Naive thymus-derived CD4-positive, alpha-beta T cell (primary cell): ENCODE measurements at regions not wholly inside any gene's neighbourhood (a gene's known extent, or its start where the extent isn't known, plus 50 kb on each side); places are given as distances from the start of the nearest gene placed in this dataset.
"Not testable (repeated sequence)": the region's sequence is repeated elsewhere in the genome, so short reads cannot be mapped to it uniquely, and the experiment has no call there.

ENCODE experiments used
- ATAC-seq: fragments of 150-1000 bp; cut with Tn5 transposase; 2 replicates; pipeline ENCODE4 v1.10.0; 2021; ENCODE audit warnings: mild to moderate bottlenecking, moderate library complexity
- CTCF ChIA-PET: fragments of 350-600 bp; sonication (Branson Sonifier 250); formaldehyde crosslinking; loops from one replicate; lab custom pipeline; 2021; ENCODE audit warnings: antibody characterized with exemption; lab: Charles Lee
- POLR2A ChIA-PET: fragments of 350-600 bp; sonication (Branson Sonifier 250); formaldehyde crosslinking; loops from one replicate; lab custom pipeline; 2021; ENCODE audit warnings: antibody characterized with exemption, inconsistent platforms; lab: Charles Lee
- DNase-seq, 9 donors: peaks; one replicate each; pipeline versions ENCODE4 v3.0.0 to v3.0.0-alpha.2; 2020 to 2022; ENCODE audit warnings: mixed read lengths in 1 of 9
- H3K27ac ChIP-seq: one replicate; pipeline ENCODE4 v1.7.0; 2013; ENCODE audit warnings: mild to moderate bottlenecking, low read depth, low read length, moderate library complexity
- H3K27me3 ChIP-seq, 2 donors: one replicate each; pipeline ENCODE4 v1.7.0; 2013; ENCODE audit warnings: low read length in 2 of 2, mild to moderate bottlenecking in 2 of 2, moderate library complexity in 2 of 2; ENCODE audit not compliant: control insufficient read depth in 2 of 2, insufficient read depth in 2 of 2
- H3K36me3 ChIP-seq, 3 experiments: 1 replicate in 2 of 3; 2 replicates in 1 of 3; pipeline ENCODE4 v1.7.0; 2013; ENCODE audit warnings: low read length in 3 of 3, mild to moderate bottlenecking in 3 of 3, moderate library complexity in 1 of 3; ENCODE audit not compliant: insufficient read depth in 3 of 3, control insufficient read depth in 2 of 3
- H3K4me1 ChIP-seq, 2 donors: one replicate each; pipeline ENCODE4 v1.7.0; 2013; ENCODE audit warnings: low read length in 2 of 2, mild to moderate bottlenecking in 2 of 2, moderate library complexity in 1 of 2; ENCODE audit not compliant: control insufficient read depth in 2 of 2, insufficient read depth in 2 of 2
- H3K4me3 ChIP-seq: 2 replicates; pipeline ENCODE4 v1.7.0; 2013; ENCODE audit warnings: mild to moderate bottlenecking, low read length
- H3K9me3 ChIP-seq, 3 experiments: 1 replicate in 2 of 3; 2 replicates in 1 of 3; pipeline ENCODE4 v1.7.0; 2013; ENCODE audit warnings: low read length in 3 of 3; ENCODE audit not compliant: control insufficient read depth in 2 of 3
- H3K27ac Mint-ChIP-seq, 9 donors: one replicate each; pipeline ENCODE4 v1.8.0; 2020 to 2022; ENCODE audit warnings: mixed read lengths in 9 of 9, mild to moderate bottlenecking in 8 of 9, moderate library complexity in 5 of 9, inconsistent platforms in 2 of 9
- H3K27me3 Mint-ChIP-seq, 5 donors: one replicate each; pipeline ENCODE4 v1.8.0; 2021 to 2022; ENCODE audit warnings: mixed read lengths in 5 of 5, mild to moderate bottlenecking in 1 of 5
- H3K36me3 Mint-ChIP-seq, 5 donors: one replicate each; pipeline ENCODE4 v1.8.0; 2020 to 2022; ENCODE audit warnings: mixed read lengths in 5 of 5, mild to moderate bottlenecking in 3 of 5, inconsistent platforms in 1 of 5
- H3K4me1 Mint-ChIP-seq, 7 donors: one replicate each; pipeline ENCODE4 v1.8.0; 2020 to 2022; ENCODE audit warnings: mixed read lengths in 7 of 7, mild to moderate bottlenecking in 3 of 7, inconsistent platforms in 1 of 7
- H3K4me3 Mint-ChIP-seq, 10 donors: one replicate each; pipeline ENCODE4 v1.8.0; 2020 to 2022; ENCODE audit warnings: mild to moderate bottlenecking in 10 of 10, mixed read lengths in 10 of 10, moderate library complexity in 6 of 10, inconsistent platforms in 2 of 10
- H3K9me3 Mint-ChIP-seq, 11 donors: one replicate each; pipeline ENCODE4 v1.8.0; 2020 to 2022; ENCODE audit warnings: mixed read lengths in 11 of 11, mild to moderate bottlenecking in 4 of 11, inconsistent platforms in 1 of 11, moderate library complexity in 1 of 11
- intact Hi-C, 2 donors: fragments of 100-400 bp; cut with micrococcal nuclease; formaldehyde crosslinking; loops; one replicate each; pipeline ENCODE4 v1.15.1; 2023

DNA sequence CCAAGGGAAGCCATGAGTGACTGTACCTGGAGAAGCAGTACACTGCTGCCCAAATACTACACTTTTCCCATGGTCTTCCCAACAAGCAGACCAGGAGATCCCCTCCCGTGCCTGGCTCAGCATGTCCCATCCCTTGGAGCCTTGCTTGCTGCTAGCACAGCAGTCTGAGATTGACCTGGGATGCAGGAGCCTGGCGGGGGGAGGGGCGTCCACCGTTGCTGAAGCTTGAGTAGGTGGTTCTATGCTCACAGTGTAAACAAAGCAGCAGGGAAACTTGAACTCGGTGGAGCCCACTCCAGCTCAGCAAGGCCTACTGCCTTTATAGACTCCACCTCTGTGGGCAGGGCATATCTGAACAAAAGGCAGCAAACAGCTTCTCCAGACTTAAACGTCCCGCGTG is 372.0 kb downstream of the TAF11L14 start:
- CTCF ChIA-PET, intact Hi-C loops, H3K36me3 ChIP-seq, ATAC-seq, H3K4me1 ChIP-seq, H3K27ac ChIP-seq, H3K27me3 ChIP-seq, H3K27me3 Mint-ChIP-seq, DNase-seq, H3K4me3 Mint-ChIP-seq, H3K4me1 Mint-ChIP-seq, H3K9me3 ChIP-seq, POLR2A ChIA-PET, H3K36me3 Mint-ChIP-seq, H3K27ac Mint-ChIP-seq, H3K4me3 ChIP-seq: not testable (repeated sequence)
- H3K9me3 Mint-ChIP-seq, result peaks cover 5 to 25% (median 7%) of the 10 kb centered on the region in 11 donors

DNA sequence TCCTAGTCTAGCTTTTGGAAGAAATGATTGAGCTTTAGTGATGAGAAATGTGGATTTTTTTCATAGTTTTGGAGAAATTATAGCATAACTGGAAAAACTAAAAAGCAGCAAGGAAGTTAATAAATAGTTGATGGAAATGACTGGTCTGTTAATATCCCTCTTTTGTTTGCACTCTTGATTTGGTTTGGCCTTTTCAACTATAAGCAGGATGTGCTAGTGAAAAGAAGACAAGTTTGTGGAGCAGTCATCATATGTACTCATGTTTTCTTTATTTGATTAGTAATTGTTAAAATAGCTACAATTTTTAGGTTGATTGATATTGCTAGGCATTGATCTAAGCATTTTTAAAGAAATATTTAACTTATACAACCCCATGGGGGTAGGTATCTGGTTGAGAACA is 374.7 kb downstream of the TAF11L14 start:
- intact Hi-C loops, result no loop called here
- Histone ChIP-seq H3K27me3 (no peaks in the 10 kb centered on the region), H3K9me3 (no peaks in the 10 kb centered on the region), H3K4me1 (no peaks in the 10 kb centered on the region), H3K4me3 (no peak overlapping the region), H3K27ac (no peak overlapping the region), H3K36me3 (no peaks in the 10 kb centered on the region)
- no peak overlapping the region for H3K4me3 Mint-ChIP-seq
- ChIA-PET POLR2A (no interaction called here), CTCF (no interaction called here)
- H3K4me1 Mint-ChIP-seq, result no peaks in the 10 kb centered on the region
- no peaks in the 10 kb centered on the region for H3K36me3 Mint-ChIP-seq
- DNase-seq (no peak), ATAC-seq (no peak)
- no peak overlapping the region for H3K27ac Mint-ChIP-seq
- H3K9me3 Mint-ChIP-seq, result peaks cover 0 to 26% (median 6%) of the 10 kb centered on the region in 11 donors
- H3K27me3 Mint-ChIP-seq, result no peaks in the 10 kb centered on the region

DNA sequence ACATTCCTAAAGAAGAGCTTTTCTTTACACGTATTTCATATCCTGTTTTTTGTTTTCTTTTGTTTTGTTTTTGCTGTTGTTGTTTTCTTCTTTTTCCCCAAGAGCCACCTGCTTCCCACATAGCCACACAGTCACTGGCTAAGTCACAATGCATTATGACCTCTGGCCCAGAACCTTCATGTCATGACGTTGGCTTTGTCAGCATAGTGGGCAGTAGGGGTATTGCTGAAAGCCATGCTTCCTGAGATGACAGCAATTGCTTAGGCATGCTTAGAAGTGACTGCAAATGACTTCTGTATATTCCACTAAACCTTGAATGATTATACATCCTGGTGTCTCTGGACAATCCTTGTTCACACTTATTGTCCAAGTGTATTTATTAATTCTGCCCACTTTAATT is 375.8 kb downstream of the TAF11L14 start:
- CTCF ChIA-PET, result no interaction called here

DNA sequence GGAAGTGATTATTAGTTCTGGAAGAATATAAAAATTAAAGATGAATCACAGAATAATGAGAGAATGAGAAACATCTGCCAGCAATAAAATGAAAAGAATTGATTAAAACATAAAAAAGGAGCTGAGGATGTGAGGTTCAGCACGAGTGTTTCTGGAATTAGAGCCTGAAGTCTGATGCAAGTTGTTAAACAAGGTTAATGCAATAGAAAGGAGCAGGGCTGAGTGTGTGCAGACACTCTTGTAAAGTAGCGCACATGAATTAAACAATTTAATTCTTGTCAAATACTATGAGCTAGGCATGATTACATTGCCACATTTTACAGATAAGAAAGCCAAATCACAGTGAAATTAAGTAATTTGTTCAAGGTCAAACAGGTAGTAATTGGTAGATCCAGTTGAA is 384.2 kb downstream of the TAF11L14 start:
- ChIA-PET POLR2A (no interaction called here), CTCF (no interaction called here)
- Histone ChIP-seq H3K36me3 (no peaks in the 10 kb centered on the region), H3K4me3 (no peak overlapping the region), H3K4me1 (no peaks in the 10 kb centered on the region), H3K9me3 (peaks cover 0 to 7% (median 0%) of the 10 kb centered on the region in 3 experiments), H3K27ac (no peak overlapping the region), H3K27me3 (no peaks in the 10 kb centered on the region)
- H3K27ac Mint-ChIP-seq, result no peak overlapping the region
- intact Hi-C loops, result no loop called here
- H3K4me3 Mint-ChIP-seq, result no peak overlapping the region
- H3K27me3 Mint-ChIP-seq, result no peaks in the 10 kb centered on the region
- ATAC-seq (no peak), DNase-seq (no peak)
- H3K9me3 Mint-ChIP-seq, result peaks cover 2 to 22% (median 8%) of the 10 kb centered on the region in 11 donors
- H3K4me1 Mint-ChIP-seq, result no peaks in the 10 kb centered on the region
- no peaks in the 10 kb centered on the region for H3K36me3 Mint-ChIP-seq

More for the DNA sequence above, 375.8 kb downstream of the TAF11L14 start:
- no peaks in the 10 kb centered on the region for H3K27me3 ChIP-seq
- POLR2A ChIA-PET, result no interaction called here
- H3K27ac ChIP-seq, result no peak overlapping the region
- Mint-ChIP-seq H3K27me3 (no peaks in the 10 kb centered on the region), H3K36me3 (no peaks in the 10 kb centered on the region), H3K4me3 (no peak overlapping the region), H3K9me3 (peaks cover 0 to 23% (median 6%) of the 10 kb centered on the region in 11 donors), H3K27ac (no peak overlapping the region), H3K4me1 (no peaks in the 10 kb centered on the region)
- H3K9me3 ChIP-seq, result no peaks in the 10 kb centered on the region
- DNase-seq (no peak), ATAC-seq (no peak)
- H3K4me1 ChIP-seq, result no peaks in the 10 kb centered on the region
- H3K36me3 ChIP-seq, result no peaks in the 10 kb centered on the region
- intact Hi-C loops, result no loop called here
- H3K4me3 ChIP-seq, result no peak overlapping the region

DNA sequence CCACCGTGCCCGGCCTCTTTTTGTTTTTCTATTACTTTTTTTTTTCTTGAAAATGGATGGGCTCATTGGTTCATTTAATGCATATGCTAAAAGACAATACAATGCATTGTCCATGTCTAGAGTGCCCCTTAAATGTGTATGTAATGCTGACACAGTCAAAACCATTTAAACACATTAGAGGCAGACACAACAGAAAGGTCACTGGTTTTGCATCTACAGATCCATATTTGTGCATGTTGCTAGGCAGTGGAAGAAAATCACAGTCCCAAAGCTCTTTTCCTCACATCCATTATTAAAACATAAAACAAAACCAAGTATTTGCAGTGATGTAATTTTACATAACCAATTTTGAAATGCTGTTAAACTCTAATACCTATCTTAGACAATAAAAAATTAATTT is 389.0 kb downstream of the TAF11L14 start:
- no peak overlapping the region for H3K27ac ChIP-seq
- ChIA-PET POLR2A (no interaction called here), CTCF (interaction anchor here (0.6 kb wide), 1 partner anchor 1476 kb away, joined by 3 read pairs; no protein-coding TSS in a partner anchor)
- H3K9me3 ChIP-seq, result no peaks in the 10 kb centered on the region
- no peaks in the 10 kb centered on the region for H3K27me3 ChIP-seq
- DNase-seq (no peak), ATAC-seq (no peak)
- Mint-ChIP-seq H3K36me3 (no peaks in the 10 kb centered on the region), H3K4me1 (no peaks in the 10 kb centered on the region), H3K27ac (no peak overlapping the region), H3K27me3 (no peaks in the 10 kb centered on the region), H3K4me3 (no peak overlapping the region), H3K9me3 (peaks cover 0 to 20% (median 6%) of the 10 kb centered on the region in 11 donors)
- intact Hi-C loops, result no loop called here
- no peak overlapping the region for H3K4me3 ChIP-seq
- H3K36me3 ChIP-seq, result no peaks in the 10 kb centered on the region
- H3K4me1 ChIP-seq, result no peaks in the 10 kb centered on the region

DNA sequence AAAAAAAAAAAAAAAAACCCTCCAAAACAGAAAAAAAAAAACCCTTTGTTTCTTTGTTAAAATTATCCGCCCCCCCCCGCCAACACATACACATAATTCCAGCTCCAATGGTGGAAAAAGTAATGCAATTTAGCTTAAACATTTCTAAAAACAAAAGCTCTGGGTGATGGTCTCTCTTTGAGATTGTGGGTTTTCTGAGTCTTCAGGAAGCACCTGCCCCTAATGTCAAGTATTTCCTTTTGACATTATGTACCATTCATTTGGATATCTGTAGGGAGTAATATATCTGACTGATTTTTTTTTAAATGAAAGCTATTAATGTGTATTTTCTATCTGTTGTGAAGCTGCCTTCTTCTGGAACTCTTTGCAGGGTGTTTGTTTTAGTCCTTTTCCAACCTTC is 389.7 kb downstream of the TAF11L14 start:
- H3K27ac Mint-ChIP-seq, result no peak overlapping the region
- intact Hi-C loops, result no loop called here
- no peak overlapping the region for H3K4me3 Mint-ChIP-seq
- ATAC-seq (no peak), DNase-seq (no peak)
- no peaks in the 10 kb centered on the region for H3K4me1 Mint-ChIP-seq
- Histone ChIP-seq H3K9me3 (no peaks in the 10 kb centered on the region), H3K36me3 (no peaks in the 10 kb centered on the region), H3K4me3 (no peak overlapping the region), H3K4me1 (no peaks in the 10 kb centered on the region), H3K27me3 (no peaks in the 10 kb centered on the region), H3K27ac (no peak overlapping the region)
- peaks cover 0 to 20% (median 4%) of the 10 kb centered on the region in 11 donors for H3K9me3 Mint-ChIP-seq
- no peaks in the 10 kb centered on the region for H3K36me3 Mint-ChIP-seq
- H3K27me3 Mint-ChIP-seq, result no peaks in the 10 kb centered on the region
- ChIA-PET POLR2A (no interaction called here), CTCF (no interaction called here)

DNA sequence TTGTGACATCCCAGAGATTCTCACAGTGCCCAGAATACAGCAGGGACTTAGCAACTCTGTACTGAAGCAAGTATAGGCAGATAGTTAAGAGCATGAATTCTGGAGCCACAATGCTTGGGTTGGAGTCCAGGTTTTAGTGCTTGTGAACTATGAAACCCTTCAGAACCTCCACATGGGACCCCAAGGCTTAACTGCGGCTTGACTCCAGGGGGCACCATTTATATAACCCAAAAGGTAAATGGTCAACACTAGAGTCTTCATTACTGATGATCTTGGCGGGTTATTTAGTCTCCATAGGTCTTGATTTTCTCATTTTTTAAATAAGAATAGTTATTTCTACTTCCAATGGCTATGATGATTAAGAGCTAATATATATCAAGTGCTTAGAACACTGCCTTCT is 390.3 kb downstream of the TAF11L14 start:
- Mint-ChIP-seq H3K9me3 (peaks cover 0 to 20% (median 4%) of the 10 kb centered on the region in 11 donors), H3K27ac (no peak overlapping the region), H3K36me3 (no peaks in the 10 kb centered on the region), H3K27me3 (no peaks in the 10 kb centered on the region), H3K4me3 (no peak overlapping the region), H3K4me1 (no peaks in the 10 kb centered on the region)
- Histone ChIP-seq H3K4me3 (no peak overlapping the region), H3K36me3 (no peaks in the 10 kb centered on the region), H3K9me3 (no peaks in the 10 kb centered on the region), H3K27ac (no peak overlapping the region), H3K4me1 (no peaks in the 10 kb centered on the region), H3K27me3 (no peaks in the 10 kb centered on the region)
- intact Hi-C loops, result no loop called here
- DNase-seq (no peak), ATAC-seq (no peak)
- ChIA-PET CTCF (no interaction called here), POLR2A (no interaction called here)
